HG02870 (cell line): ENCODE measurements at regions not wholly inside any gene's neighbourhood (a gene's known extent, or its start where the extent isn't known, plus 50 kb on each side); places are given as distances from the start of the nearest gene placed in this dataset.
"Not testable (repeated sequence)": the region's sequence is repeated elsewhere in the genome, so short reads cannot be mapped to it uniquely, and the experiment has no call there.

Source experiments
- ATAC-seq: cut with Tn5 transposase; IDR thresholded peaks from one replicate; pipeline ENCODE4 v1.9.1; 2021; ENCODE audit warnings: mild to moderate bottlenecking, moderate library complexity; ENCODE audit not compliant: unreplicated experiment

DNA sequence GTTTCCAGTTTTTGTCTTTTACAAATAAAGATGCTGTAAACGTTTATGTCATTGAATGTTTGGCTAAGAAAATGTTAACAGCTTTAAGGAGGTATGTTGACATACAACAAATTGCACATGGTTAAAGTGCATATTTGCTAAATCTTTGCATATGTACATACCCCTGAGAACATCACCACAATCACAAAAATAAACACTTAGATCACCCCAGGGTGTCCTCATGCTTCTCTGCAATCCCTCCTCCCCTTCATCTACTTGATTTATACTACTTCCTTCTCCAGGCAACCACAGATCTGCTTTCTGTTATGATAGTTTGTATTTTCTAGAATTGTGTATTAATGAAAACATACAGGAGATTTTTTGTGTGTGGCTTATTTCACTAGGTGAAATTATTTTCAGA is 209.5 kb downstream of the GLRX3 start:
- ATAC-seq = no peak

DNA sequence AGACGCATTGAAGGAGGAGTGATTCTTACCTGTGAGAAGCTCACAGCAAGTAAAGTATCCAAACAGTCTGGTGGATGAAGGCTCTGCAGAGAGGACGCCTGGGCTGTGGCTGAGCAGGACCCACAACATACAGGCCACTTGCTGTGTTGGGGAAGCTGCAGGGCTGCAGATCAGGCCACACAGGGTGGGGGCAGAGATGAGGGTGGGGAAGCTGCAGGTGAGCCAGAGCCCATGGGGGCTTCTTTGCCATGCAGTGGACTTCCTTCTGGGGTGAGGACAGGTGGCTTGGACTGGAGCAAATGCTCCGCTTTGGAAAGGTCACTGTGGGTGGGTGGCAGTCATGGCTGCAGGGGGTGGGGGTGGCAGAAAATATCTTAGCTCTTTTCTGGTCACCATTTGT is 214.8 kb downstream of the GLRX3 start:
- ATAC-seq = no peak

DNA sequence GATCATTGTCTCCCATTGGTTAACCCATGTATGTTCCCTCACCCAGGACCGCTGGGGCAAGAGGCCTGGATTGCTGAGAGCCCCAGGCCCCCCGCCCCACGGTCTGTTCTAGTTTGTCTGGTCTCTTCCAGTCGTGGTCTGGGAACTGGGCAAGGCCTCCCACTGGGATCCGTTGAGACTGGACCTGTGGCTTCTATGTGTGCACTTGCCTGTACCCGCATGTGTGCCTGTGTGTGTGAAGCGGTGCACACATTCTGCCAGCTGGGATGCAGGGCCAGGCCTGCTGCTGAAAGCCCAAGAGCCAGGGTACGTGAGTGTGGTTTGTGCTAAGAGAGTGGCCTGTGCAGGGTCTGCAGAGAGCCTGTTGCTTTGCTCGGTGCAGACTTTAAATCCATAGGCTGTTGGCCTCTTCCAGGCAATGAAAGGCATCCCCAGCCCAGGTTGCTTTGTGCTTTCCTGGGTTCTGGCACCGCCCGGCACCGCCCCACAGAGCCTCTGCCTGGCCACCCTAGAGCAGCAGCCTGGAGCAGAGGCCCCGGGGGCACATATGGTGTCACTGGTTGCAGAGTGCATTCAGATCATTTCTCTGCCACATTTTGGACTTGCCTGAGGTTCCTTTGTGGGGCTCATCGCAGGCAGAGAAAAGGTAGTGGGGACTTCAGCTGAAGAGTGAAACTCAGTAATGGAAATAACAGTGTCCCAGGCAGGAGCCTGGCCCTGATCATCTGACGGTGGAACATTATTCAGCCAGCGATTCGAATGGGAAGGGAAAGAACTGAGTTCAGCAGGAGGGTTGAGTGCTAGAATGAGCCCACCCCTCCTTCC is 215.5 kb downstream of the GLRX3 start:
- no peak for ATAC-seq

DNA sequence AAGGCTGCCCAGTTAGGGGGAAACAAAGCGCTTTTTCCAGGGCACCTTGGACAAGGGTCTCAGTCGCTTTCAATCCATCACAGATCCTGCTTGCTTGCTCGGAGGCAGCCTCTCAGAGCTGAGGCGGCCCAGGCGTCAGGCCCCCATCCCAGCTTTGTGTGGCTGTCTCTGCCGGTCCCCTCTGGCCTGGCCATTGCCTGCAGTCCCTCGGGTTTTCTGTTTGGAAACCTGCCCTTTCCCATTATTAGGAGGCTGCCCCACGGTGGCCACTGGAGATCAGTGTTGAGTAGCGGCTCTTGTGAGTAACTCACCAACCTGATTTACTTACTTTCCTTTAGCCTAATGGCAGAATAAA is 216.1 kb downstream of the GLRX3 start:
- no peak for ATAC-seq

- ATAC-seq = no peak
Measured at GRCh38 chr10:130353928-130354572, 217.9 kb downstream of the GLRX3 start.

DNA sequence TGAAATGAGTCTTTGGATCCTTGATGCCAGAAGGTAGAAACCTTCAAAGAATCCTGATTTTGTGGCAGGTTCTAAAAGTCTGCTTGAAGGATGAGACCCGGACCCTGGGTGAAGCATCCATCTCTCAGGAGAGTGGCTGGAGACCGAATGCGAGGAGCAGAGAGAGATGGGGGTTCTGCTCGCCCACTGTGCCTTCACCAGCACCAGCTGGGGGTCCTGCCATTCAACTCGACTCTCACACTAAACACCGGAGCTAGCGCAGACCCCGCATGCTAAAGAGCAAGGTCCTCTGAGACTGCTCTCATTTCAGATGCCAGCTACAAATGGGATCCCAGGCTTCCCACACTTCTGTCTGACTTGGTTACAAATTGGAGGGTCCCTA is 218.4 kb downstream of the GLRX3 start:
- ATAC-seq = no peak

DNA sequence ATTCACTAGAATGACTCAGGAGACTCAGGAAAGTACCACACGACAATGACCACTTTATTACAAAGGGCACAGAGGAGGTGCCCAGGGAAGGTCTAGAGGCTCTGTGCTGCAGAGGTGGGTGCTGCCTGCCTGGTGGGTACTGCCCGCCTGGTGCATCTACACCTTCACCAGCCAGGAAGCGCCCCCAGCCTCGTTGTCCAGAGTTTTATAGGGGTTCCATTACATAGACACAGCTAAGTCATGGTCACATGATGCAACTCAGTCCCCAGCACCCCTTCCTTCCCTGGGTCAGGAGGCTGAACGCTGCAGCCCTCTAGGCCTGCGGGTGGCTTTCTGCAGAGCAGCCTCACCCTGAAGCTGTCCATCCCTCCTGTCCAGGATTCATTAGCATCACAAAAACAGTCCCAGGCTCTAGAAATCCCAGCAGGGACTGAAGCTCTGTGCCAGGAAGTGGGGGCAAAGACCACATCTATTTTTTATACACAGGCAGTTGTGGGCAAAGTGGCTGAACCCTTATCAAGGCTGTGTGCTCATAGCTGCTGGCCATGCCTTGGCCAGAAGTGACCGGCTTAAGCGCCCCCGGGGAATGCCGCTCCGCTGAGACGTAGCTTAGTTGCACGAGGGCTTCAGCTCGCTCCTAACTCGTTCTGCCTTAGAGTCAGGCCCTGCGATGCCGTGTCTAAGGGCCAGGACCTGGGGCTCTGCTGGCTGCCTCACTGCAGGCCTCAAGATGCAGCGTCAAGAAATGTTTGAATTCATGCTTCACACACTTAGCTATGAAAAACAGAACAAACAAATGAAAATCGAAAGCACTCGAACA is 219.0 kb downstream of the GLRX3 start:
- ATAC-seq = no peak

GRCh38 chr10:130356429-130356828 is 220.2 kb downstream of the GLRX3 start:
- ATAC-seq = not testable (repeated sequence)

- ATAC-seq = no peak
Measured at GRCh38 chr10:130357226-130357625, 221.0 kb downstream of the GLRX3 start.

GRCh38 chr10:130357951-130358350 is 221.8 kb downstream of the GLRX3 start:
- no peak for ATAC-seq

DNA sequence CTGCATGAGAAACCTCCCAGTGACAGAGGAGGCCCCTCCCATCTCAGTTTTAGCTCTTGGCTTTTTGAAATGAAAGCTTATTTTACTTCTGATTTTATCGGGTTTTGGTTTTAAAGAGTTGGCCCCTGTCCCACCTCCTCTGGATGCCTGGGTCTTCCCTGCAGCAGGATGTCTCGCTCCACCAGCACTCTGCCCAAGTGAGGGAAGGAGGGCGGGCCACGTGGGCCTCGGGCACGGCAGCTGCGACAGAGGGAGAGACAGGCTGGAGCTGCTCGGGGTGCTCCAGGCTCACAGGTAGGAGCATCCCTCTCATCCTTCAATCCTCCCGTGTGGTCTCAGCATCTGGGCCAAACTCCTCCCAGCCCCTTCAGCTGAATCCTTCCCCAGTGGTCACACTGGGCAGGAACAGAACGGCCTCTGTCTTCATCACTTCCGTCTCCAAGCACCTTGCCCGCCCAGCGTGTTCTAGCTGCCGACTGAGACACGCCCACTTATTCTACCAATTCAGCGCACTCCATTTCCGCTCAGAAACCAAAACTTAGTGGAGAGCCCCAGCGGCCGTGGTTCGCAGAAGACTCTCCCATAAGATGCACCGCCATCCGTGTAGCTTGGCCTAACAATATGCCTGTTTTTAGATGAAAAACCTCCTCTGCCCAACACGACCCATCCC is 222.9 kb downstream of the GLRX3 start:
- ATAC-seq = no peak

- no peak for ATAC-seq
Measured at GRCh38 chr10:130359711-130360110, 223.5 kb downstream of the GLRX3 start.

GRCh38 chr10:130360826-130361311 is 224.7 kb downstream of the GLRX3 start:
- ATAC-seq = no peak

GRCh38 chr10:130361351-130362105 is 225.3 kb downstream of the GLRX3 start:
- ATAC-seq = no peak

GRCh38 chr10:130362308-130362761 is 226.1 kb downstream of the GLRX3 start:
- ATAC-seq = no peak

DNA sequence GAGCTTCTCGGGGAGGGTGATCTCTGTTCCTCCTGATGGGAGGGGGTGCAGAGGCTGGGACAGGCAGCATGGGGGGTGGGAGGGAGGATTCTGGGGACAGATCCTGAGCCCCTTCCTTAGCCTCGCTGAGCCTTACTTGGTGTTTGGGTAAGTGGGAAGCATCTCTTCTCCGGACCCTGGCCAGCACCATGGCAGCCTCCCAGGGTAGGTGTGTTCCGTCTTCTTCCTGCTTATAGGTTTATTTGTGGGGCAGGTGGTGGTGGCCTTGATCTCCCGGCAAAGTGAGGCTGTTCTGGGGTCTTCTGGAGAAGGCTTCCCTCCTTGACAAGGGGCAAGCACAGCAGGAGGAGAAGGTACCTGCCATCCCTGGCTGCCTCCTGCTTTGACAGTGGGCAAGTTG is 226.9 kb downstream of the GLRX3 start:
- no peak for ATAC-seq

- ATAC-seq = no peak
Measured at GRCh38 chr10:130363899-130364445, 227.8 kb downstream of the GLRX3 start.

DNA sequence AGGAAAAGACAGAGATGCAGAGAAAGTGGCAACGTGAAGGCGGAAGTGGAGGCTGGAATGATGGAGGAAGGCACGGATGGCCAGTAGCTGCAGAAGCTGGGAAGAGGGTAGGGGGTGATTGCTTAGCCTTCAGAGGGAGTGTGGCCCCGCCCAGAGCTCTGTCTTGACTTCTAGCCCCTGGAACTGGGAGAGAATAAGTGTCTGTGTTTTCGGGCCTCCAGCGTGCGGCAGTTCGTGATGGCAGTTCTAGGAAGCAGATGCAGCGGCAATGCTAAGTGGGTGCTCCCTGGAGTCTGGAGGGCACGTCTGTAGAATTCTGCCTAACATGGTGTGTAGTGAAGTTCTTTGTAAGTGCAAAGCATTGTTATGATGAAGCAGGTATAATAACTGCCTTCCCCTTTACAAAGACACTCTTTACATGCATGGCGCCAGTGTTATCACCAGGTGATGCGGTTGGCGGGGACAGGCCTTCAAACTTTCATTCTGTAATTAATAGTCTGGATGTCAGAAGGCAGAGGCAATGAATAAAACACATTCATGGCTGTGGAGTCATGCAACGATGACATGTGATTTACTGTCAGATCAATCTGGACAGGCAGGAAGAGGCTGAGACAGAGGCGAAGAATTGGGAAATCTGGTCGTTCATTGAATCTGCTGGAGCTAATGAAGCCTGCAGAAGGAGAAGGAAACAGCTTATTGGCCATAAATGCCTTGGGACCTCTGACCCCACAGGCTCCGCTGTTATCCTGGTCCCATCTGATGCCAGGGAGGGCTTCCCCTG is 228.6 kb downstream of the GLRX3 start:
- ATAC-seq = no peak
